ENCODE measurements at regions not wholly inside any gene's neighbourhood (a gene's known extent, or its start where the extent isn't known, plus 50 kb on each side); places are given as distances from the start of the nearest gene placed in this dataset.

GRCh38 chr16:59920054-59920453, 1185.9 kb upstream of the GOT2 start:
- no peak for TF ChIP-seq CTCF (conservative IDR thresholded peaks at IDR 0.05 in 1 of 2, IDR thresholded peaks at IDR 0.05 in 1 of 2; ENCODE audit: extremely low read depth in 1 of 2, insufficient read depth in 1 of 2, low read depth in 1 of 2, low read length in 2 of 2)
- TF ChIP-seq EZH2 (IDR thresholded peaks at IDR 0.05; ENCODE audit: borderline replicate concordance, low read length), result no peak
